Lung microvascular endothelial cell (primary cell): ENCODE measurements at regions not wholly inside any gene's neighbourhood (a gene's known extent, or its start where the extent isn't known, plus 50 kb on each side); places are given as distances from the start of the nearest gene placed in this dataset.

ENCODE experiments used
- DNase-seq, 2 donors: peaks; one replicate each; pipeline versions ENCODE4 v3.0.0 to v3.0.0-alpha.2; 2010; ENCODE audit warnings: low read depth in 2 of 2

GRCh38 chr14:100658181-100658886 lies 68.4 kb upstream of the DLK1 start:
- DNase-seq = no peak

- DNase-seq = no peak
Observed at GRCh38 chr14:100659345-100660001, 67.2 kb upstream of the DLK1 start.

GRCh38 chr14:100660498-100660881 lies 66.2 kb upstream of the DLK1 start:
- DNase-seq = no peak

GRCh38 chr14:100660882-100661635 lies 65.6 kb upstream of the DLK1 start:
- no peak for DNase-seq

- peak; percentile 67 to 92 for DNase-seq
Observed at GRCh38 chr14:100662879-100663760, 63.6 kb upstream of the DLK1 start.

GRCh38 chr14:100663761-100664052 lies 63.0 kb upstream of the DLK1 start:
- DNase-seq = no peak

GRCh38 chr14:100664231-100664630 lies 62.5 kb upstream of the DLK1 start:
- DNase-seq = no peak

GRCh38 chr14:100664841-100665510 lies 61.7 kb upstream of the DLK1 start:
- no peak for DNase-seq

- no peak for DNase-seq
Observed at GRCh38 chr14:100665511-100666032, 61.1 kb upstream of the DLK1 start.

GRCh38 chr14:100666403-100666802 lies 60.3 kb upstream of the DLK1 start:
- no peak for DNase-seq

GRCh38 chr14:100666851-100667250 lies 59.8 kb upstream of the DLK1 start:
- no peak for DNase-seq

GRCh38 chr14:100667656-100668055 lies 59.0 kb upstream of the DLK1 start:
- DNase-seq = no peak

GRCh38 chr14:100668352-100668751 lies 58.3 kb upstream of the DLK1 start:
- DNase-seq = no peak

GRCh38 chr14:100669011-100669412 lies 57.7 kb upstream of the DLK1 start:
- no peak for DNase-seq

GRCh38 chr14:100669468-100669867 lies 57.2 kb upstream of the DLK1 start:
- DNase-seq = peak in 1 of 2 donors; percentile 37

- DNase-seq = no peak
Observed at GRCh38 chr14:100670017-100670752, 56.5 kb upstream of the DLK1 start.

- no peak for DNase-seq
Observed at GRCh38 chr14:100670753-100671049, 56.0 kb upstream of the DLK1 start.

- no peak for DNase-seq
Observed at GRCh38 chr14:100671386-100671901, 55.2 kb upstream of the DLK1 start.

- no peak for DNase-seq
Observed at GRCh38 chr14:100671906-100672305, 54.8 kb upstream of the DLK1 start.

GRCh38 chr14:100673085-100673806 lies 53.4 kb upstream of the DLK1 start:
- DNase-seq = peak in 1 of 2 donors; percentile 28
